ENCODE measurements at regions not wholly inside any gene's neighbourhood (a gene's known extent, or its start where the extent isn't known, plus 50 kb on each side); places are given as distances from the start of the nearest gene placed in this dataset.

- Histone ChIP-seq H3K36me3 (replicated peaks in 1 of 2; ENCODE audit: control insufficient read depth in 1 of 2, insufficient read depth in 2 of 2, low read length in 1 of 2) (no peaks in the 10 kb centered on the region), H4K20me1 (ENCODE audit: insufficient read depth) (no peaks in the 10 kb centered on the region), H3K9me3 (no peaks in the 10 kb centered on the region), H3K4me2 (no peak overlapping the region), H2AFZ (ENCODE audit: low read depth) (no peak overlapping the region), H3K27ac (ENCODE audit: low read depth in 2 of 2, low read length in 1 of 2) (no peak overlapping the region), H3K4me1 (ENCODE audit: control insufficient read depth in 1 of 2, insufficient read depth in 2 of 2, low read depth in 1 of 2, low read length in 1 of 2) (no peaks in the 10 kb centered on the region), H3K9ac (no peak overlapping the region), H3K4me3 (ENCODE audit: low read depth in 2 of 2, low read length in 1 of 2) (no peak overlapping the region), H3F3A (replicated peaks; ENCODE audit: insufficient read depth) (no peaks in the 10 kb centered on the region), H3K9me2 (no peaks in the 10 kb centered on the region), H3K79me2 (ENCODE audit: insufficient read depth) (no peaks in the 10 kb centered on the region), H3K27me3 (ENCODE audit: insufficient read depth) (no peaks in the 10 kb centered on the region)
- CTCF ChIA-PET, result interaction anchor here (1.5 kb wide), 1 partner anchor 15 kb away, joined by 4 read pairs; no protein-coding TSS in a partner anchor
- WGBS (ENCODE audit: low lambda C conversion rate), result 32% methylated on average over 1 of the region's 1 CpG
- no peak for DNase-seq
- TF ChIP-seq RCOR1 (IDR thresholded peaks at IDR 0.05; ENCODE audit: low read length) (no peak), SMC3 (IDR thresholded peaks at IDR 0.05; ENCODE audit: low read depth, low read length) (no peak), CTCF (IDR thresholded peaks at IDR 0.05) (no peak), NRF1 (IDR thresholded peaks at IDR 0.05; ENCODE audit: low read depth, low read length) (no peak), SIN3A (IDR thresholded peaks at IDR 0.05; ENCODE audit: borderline replicate concordance, low read depth, low read length) (no peak)
- POLR2A ChIA-PET, result no interaction called here
Measured at GRCh38 chr12:13724136-13724535, 257.3 kb downstream of the GRIN2B start.

- Histone ChIP-seq H3K27me3 (ENCODE audit: insufficient read depth) (no peaks in the 10 kb centered on the region), H3K4me1 (ENCODE audit: control insufficient read depth in 1 of 2, insufficient read depth in 2 of 2, low read depth in 1 of 2, low read length in 1 of 2) (no peaks in the 10 kb centered on the region), H3K4me2 (no peak overlapping the region), H3K36me3 (replicated peaks in 1 of 2; ENCODE audit: control insufficient read depth in 1 of 2, insufficient read depth in 2 of 2, low read length in 1 of 2) (no peaks in the 10 kb centered on the region), H3K79me2 (ENCODE audit: insufficient read depth) (no peaks in the 10 kb centered on the region), H2AFZ (ENCODE audit: low read depth) (no peak overlapping the region), H4K20me1 (ENCODE audit: insufficient read depth) (no peaks in the 10 kb centered on the region), H3K9me2 (no peaks in the 10 kb centered on the region), H3K4me3 (ENCODE audit: low read depth in 2 of 2, low read length in 1 of 2) (no peak overlapping the region), H3K27ac (ENCODE audit: low read depth in 2 of 2, low read length in 1 of 2) (no peak overlapping the region), H3K9me3 (no peaks in the 10 kb centered on the region), H3F3A (replicated peaks; ENCODE audit: insufficient read depth) (no peaks in the 10 kb centered on the region), H3K9ac (no peak overlapping the region)
- ChIA-PET POLR2A (no interaction called here), CTCF (interaction anchor here (0.8 kb wide), 1 partner anchor 34 kb away, joined by 4 read pairs; no protein-coding TSS in a partner anchor)
- WGBS (ENCODE audit: low lambda C conversion rate), result 11% methylated on average over 2 of the region's 2 CpGs
- DNase-seq, result no peak
- TF ChIP-seq CHD2 (IDR thresholded peaks at IDR 0.05; ENCODE audit: low read length, partially characterized antibody), result no peak
- TF ChIP-seq FOSL2 (IDR thresholded peaks at IDR 0.05; ENCODE audit: borderline replicate concordance, low read depth), result no peak
- no peak for TF ChIP-seq NFIC (IDR thresholded peaks at IDR 0.05; ENCODE audit: borderline replicate concordance)
- TF ChIP-seq YY1 (IDR thresholded peaks at IDR 0.05; ENCODE audit: low read depth), result no peak
- TF ChIP-seq REST (IDR thresholded peaks at IDR 0.05; ENCODE audit: low read depth, low read length), result no peak
- no peak for TF ChIP-seq JUND (IDR thresholded peaks at IDR 0.05)
- no peak for TF ChIP-seq GABPA (IDR thresholded peaks at IDR 0.05; ENCODE audit: low read depth)
- TF ChIP-seq TCF12 (IDR thresholded peaks at IDR 0.05), result no peak
Measured at GRCh38 chr12:13719986-13720385, 261.4 kb downstream of the GRIN2B start.

Data from SK-N-SH (cell line).